GM19455 (cell line): ENCODE measurements at regions not wholly inside any gene's neighbourhood (a gene's known extent, or its start where the extent isn't known, plus 50 kb on each side); places are given as distances from the start of the nearest gene placed in this dataset.

Experiments
- ATAC-seq: cut with Tn5 transposase; IDR thresholded peaks from one replicate; pipeline ENCODE4 v1.9.1; 2021; ENCODE audit not compliant: unreplicated experiment

DNA sequence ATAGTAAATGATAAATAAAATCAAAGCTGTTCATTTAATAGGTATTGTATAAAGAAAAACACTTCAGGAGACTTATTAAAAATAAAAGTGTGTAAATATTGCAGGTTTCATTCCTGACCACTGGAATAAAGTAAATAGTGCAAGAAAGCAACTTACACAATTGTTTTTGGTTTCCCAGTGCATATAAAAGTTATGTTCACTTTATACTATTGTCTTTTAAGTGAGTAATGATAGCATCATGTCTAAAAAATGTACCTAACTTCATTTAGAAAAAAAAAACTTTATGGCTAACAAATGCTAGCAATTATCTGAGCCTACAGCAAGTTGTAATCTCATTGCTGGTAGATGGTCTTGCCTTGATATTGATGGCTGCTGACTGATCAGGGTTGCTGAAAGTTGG lies 726.6 kb upstream of the POU3F2 start:
- no peak for ATAC-seq

DNA sequence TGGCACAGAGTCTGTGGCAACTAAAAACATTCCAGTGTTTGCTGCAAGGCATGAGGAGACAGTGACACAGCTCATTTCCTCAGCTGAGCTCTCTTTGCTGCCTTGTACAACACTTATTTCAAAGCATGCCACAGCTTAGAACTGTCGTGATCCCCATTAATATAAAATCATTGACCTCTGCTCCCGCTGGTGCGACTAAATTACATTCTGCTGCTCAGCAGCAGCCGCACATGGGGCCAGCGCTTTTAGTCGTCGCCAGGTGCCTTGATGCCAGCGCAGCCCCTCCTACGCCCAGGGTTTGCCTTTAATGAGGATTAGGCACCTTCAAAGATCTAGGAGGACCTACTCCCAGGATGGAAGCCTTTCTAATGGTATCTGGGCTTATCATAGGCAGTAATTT lies 717.9 kb upstream of the POU3F2 start:
- no peak for ATAC-seq

GRCh38 chr6:98117068-98117467 lies 717.3 kb upstream of the POU3F2 start:
- no peak for ATAC-seq

GRCh38 chr6:98118397-98119045 lies 715.9 kb upstream of the POU3F2 start:
- no peak for ATAC-seq

GRCh38 chr6:98124171-98124570 lies 710.2 kb upstream of the POU3F2 start:
- ATAC-seq = no peak

GRCh38 chr6:98131290-98131990 lies 702.9 kb upstream of the POU3F2 start:
- no peak for ATAC-seq

DNA sequence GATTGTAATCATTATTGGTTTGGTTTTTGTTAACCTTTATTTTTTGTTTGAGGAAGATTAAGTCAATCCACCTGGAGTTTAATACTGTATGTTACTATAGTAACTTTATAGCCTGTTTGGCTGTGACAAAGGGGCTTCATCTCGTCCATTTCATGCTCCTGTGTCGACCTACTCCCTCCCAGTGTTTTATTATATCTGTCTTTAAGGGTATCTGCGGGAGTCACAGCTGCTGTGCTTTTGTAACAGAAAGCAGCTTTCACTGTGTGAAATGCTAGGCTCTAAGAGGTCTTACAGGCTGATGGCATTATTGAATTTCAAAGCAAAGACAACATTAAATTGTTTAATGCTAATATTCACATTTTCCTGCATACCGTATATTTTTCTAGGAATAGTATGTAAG lies 698.0 kb upstream of the POU3F2 start:
- no peak for ATAC-seq

DNA sequence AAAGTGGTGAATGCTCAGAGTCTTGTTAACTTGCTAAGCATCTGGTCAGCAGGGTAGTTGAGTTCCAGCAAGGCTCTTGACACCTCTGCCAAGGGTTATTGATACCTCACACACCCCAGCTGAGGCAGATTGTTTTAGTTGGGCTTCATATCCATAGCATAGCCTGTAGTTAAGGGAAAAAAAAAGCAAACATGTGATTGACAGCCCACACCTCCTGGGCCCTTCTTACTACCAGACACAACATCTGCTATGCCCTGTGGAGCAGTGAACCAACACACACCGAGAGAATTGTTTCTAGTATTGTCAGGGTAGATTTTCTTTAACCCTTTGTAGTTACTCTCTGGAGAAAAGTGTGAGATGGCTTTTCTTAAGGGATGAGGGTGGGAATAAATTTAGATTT lies 697.0 kb upstream of the POU3F2 start:
- ATAC-seq = no peak

DNA sequence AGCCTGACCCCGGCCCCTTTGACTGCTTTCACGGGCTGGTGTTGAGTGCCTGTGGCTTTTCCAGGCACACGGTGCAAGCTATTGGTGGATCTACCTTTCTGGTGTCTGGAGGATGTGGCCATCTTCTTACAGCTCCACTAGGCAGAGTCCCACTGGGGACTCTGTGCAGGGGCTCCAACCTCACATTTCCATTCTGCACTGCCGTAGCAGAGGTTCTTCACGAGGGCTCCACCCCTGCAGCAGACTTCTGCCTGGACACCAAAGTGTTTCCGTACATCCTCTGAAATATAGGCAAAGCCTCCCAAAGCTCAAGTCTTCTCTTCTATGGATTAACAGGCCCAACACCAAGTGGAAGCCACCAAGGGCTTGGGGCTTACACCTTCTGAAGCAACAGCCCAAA lies 691.5 kb upstream of the POU3F2 start:
- no peak for ATAC-seq

DNA sequence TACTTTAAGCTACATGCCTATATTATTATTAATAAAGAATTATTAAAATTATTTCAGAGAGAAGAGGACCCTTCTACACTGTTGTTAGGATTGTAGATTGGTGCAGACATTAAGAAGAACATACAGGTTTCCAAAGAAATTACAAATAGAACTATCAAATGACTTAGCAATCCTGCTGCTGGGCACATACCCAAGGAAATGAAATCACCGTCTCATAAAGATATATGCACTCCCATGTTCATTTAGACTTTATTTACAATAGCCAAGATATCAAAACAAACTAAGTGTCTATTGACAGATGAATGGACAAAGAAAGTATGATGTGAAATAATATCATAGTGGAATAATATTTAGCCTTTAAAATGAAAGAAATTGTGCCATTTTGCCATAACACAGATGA lies 687.7 kb upstream of the POU3F2 start:
- ATAC-seq = no peak

GRCh38 chr6:98156580-98156979 lies 677.8 kb upstream of the POU3F2 start:
- ATAC-seq = no peak

DNA sequence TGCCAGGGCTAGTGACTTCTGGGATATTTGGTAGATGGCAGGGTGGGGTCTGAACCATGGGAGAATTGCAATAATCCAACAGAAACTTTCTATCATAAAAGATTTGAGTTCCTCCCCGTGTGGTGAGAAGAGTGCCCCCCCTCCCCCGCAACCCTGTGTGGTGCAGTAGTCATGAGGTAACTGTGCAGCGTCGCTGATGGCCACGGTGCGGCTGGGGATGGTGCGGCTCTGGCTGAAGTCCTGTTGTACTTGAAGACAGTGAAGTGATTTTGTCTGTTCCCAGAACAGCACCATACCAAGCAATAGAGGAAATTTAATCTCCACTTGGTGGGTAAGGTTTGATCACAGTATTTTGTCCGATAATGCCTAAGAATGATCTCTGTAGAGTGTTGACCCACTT lies 654.8 kb upstream of the POU3F2 start:
- no peak for ATAC-seq

GRCh38 chr6:98200084-98200483 lies 634.3 kb upstream of the POU3F2 start:
- ATAC-seq = no peak

GRCh38 chr6:98203170-98203806 lies 631.1 kb upstream of the POU3F2 start:
- ATAC-seq = no peak

DNA sequence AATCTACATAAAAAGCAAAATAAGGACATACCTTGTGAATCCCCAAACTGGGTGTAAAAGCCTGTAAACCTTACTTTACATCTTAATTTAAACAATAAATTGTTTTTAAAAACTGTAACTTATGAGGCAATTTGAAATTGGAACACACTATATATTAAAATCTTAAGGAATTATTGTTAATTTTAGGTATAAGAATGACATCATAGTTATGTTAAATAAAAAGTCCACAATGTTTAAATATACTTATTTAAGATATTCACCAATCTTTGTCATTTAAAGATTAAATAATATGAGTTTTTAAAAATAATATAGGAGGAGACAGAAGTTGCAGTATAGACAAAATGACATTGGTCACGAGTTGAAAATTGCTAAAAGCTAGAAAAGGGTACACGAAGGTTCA lies 621.9 kb upstream of the POU3F2 start:
- no peak for ATAC-seq

GRCh38 chr6:98215531-98215930 lies 618.8 kb upstream of the POU3F2 start:
- ATAC-seq = no peak

GRCh38 chr6:98230250-98230649 lies 604.1 kb upstream of the POU3F2 start:
- no peak for ATAC-seq

GRCh38 chr6:98239057-98239456 lies 595.3 kb upstream of the POU3F2 start:
- ATAC-seq = no peak

DNA sequence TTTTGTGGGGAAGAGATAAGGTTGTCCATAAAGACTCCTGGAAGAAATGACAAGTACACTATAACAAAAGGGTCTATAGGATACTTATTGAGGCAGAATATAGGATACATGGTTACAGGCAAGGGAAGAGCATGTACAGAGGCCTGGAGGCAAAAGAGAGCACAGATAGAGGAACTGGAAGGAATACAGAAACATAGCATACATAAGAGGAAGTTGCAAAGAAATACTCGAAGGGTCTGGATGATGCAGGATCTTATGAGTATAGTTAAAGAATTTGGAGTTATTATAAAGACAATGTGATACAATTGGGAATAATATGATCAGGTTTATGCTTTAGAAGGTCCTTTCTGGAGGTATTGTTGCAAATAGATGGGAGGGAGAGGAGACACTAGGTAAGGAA lies 592.7 kb upstream of the POU3F2 start:
- no peak for ATAC-seq

GRCh38 chr6:98254624-98255023 lies 579.8 kb upstream of the POU3F2 start:
- ATAC-seq = no peak

GRCh38 chr6:98260382-98260781 lies 574.0 kb upstream of the POU3F2 start:
- no peak for ATAC-seq

DNA sequence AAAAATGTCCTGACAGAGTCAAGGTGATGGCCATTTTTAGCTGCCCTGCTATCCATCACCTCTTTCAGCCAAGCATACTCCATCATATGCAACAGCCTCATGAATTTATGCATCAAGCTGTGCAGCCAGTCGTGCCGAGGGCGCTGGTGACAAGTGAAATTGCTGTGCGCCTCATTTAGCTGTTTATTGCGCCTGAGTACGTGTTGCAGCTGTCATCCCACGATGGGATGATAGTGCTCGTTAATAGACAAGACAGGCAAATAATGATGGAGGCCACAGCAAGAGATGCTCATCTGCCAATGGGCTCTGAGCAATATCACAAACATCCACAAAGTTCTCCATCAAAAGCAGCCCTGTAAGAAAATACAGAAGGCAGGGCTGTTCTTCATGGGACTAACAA lies 562.3 kb upstream of the POU3F2 start:
- ATAC-seq = no peak
